GM21786 (cell line): ENCODE measurements at regions not wholly inside any gene's neighbourhood (a gene's known extent, or its start where the extent isn't known, plus 50 kb on each side); places are given as distances from the start of the nearest gene placed in this dataset.
"Not testable (repeated sequence)": the region's sequence is repeated elsewhere in the genome, so short reads cannot be mapped to it uniquely, and the experiment has no call there.

Source experiments
- ATAC-seq: cut with Tn5 transposase; IDR thresholded peaks from one replicate; pipeline ENCODE4 v1.9.1; 2021; ENCODE audit not compliant: unreplicated experiment

DNA sequence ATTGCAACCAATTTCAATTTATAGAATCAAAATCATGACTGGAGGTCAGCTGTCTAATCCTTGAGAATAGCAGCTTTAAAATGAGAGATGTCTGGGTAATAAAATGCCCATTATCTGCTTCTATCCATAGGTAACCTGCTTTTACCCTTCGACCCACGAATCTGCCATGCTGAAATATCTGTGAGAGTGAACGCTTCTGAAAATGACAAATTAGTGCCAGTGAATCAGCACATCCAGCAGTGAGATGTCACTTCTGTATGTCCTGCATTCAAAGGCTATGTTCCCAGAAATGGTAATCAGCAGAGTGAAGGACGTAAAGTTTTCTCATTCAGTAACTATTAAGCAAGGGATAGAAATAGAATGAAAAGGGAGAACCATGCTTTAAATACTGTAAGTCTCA, 532.4 kb upstream of the ITGA1 start:
- no peak for ATAC-seq

DNA sequence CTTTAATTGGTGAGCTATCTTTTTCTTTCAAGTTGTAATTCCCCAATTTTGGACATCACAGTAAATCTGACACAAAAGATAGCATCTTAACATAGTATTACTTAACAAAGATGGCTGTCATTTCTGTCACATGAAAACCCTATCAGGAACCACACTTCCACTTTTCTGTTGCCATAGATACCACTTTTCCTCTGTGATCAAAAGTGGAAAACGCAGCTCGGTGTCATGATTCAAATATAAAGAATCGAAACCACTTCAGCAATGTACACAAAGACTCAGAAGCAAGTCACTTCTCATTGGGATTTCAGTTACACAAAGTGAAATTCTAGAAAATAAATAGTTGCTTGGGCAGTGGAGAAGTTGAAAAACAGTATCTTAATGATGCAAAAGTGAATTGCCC, 524.9 kb upstream of the ITGA1 start:
- no peak for ATAC-seq

DNA sequence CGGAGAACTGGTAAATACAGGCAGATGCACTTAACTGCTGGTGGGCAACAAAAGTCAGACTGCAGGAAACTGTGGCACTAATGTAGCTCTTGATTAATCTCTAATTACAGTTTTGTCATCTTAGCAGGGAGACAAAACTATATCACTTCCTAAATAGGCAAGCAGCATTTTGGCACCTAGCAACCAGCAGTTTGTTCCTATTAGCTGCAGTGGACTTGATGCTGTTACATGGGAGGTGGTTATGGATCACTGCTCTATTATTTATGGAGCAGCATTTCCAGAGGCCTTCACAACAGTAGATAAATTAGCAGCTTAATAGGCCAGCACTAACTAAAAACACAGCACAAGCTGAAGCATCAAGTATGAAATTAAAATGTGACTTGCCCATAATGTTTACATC, 518.3 kb upstream of the ITGA1 start:
- ATAC-seq: no peak

DNA sequence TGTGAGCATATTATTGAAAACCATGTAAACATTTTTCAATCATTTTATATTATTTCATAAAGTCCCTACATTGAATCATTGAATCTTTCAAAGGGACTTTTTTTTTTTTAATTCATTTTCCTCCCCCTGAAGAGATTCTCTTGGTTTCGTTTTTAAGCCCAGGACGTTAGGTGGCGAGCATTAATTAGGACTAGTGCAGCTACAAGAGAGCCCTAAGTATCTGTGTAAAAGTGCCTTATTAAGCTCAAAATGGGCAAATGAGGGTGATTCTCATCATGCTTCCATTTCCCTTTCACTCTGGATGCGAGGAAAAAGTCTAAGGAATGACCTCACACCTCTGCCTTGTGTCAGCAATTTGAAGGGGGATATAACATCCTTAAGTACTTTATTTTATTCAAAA, 517.9 kb upstream of the ITGA1 start:
- no peak for ATAC-seq

DNA sequence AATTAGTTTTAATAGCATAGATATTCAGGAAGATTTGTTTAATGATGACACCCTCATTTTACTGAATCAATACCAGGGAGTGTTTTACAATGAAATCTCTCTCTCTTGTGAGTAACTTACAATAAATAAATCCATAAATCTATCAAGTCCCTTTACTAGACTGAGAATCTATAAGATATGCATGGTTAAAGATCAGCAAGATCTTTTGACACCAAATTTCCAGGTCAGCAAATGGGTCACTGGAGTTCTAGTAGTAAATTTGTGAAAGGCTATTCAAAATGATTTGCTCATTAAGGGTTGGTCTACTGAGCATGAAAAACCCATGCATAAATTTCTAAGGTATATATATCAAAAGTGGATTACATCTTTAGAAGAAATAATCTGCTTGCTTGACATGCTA, 512.1 kb upstream of the ITGA1 start:
- no peak for ATAC-seq

DNA sequence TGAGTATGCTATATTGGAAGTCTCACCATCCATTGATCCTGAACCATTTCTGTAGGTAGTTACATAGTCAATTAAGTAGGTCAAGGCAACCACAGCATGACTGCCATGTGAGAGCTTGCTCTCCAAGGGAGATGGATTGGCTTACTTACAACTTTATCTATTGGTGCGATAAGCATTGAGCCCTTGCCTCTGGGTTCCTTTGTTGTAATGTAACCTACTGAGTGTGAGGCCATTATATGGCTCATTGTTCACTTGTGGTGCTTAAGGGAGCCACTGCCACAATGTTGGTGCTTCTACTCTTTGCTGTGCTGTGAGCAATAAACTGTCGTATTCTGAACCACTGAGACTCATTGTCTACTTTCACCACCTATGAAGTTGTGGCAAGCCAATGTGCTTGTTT, 510.6 kb upstream of the ITGA1 start:
- ATAC-seq: no peak

DNA sequence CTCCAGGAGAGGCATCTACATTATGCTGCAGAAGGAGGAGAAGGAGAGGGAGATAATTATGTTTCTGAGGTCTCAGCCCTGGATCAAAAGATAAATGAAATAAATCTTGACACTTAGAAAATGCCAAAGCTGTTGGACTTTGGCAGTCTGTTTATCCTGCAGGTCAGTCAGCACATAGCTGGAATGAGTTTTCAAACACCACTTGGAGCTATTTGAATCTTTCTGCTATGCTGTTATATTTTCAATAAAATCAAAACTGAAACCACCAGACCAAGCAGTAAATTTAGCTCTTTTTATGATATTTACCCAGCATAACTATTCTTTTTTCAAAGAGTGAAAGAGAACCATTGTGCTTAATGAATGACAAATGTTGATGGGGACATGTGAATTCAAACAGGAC, 505.1 kb upstream of the ITGA1 start:
- no peak for ATAC-seq

DNA sequence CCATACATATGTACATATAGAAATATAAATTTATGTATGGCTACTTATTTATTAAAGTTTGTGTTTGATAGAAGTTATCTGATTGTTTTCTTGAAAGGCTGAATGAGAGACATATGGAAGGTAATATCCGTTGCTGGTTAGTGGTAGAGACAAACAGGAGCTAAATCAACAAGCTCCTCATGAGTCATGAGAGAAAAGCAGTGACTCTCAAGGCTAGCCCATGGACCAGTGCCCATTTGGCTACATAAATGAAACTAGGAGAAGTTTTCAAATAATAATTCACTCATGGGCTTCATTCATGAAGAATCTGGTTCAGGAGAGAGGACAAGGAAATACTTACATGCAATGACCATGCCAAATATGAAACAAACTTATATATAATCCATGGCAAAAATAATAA, 504.5 kb upstream of the ITGA1 start:
- ATAC-seq: no peak

DNA sequence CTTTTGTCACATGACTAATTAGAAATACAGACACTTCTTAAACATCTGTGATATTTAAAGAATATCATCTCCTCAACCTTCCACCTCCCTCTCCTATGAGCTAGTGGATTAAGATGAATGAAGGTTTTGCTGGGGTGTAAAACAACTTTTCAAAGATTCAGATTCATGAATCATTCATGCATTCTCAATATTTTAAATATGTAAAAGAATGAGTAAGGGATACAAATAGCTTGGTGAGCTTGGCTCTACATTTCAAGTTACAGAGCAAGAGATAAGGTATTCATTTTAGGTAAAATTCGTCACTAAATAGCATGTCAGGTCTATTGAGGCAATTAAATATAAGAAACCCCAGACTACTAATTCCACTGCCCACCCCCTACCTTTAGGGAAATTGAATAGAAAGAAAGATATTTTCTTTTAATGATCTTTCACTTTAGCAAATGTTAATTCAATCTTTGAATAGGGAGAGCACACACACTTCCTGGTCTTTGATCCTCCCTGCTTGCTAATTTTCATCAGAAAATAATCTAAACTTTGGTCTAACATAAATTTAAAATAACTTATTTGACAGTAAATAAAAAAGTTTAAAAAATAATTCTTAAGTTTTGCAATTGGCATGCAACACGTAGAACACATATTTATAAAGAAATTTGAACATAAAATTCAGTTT, 486.9 kb upstream of the ITGA1 start:
- ATAC-seq: no peak

DNA sequence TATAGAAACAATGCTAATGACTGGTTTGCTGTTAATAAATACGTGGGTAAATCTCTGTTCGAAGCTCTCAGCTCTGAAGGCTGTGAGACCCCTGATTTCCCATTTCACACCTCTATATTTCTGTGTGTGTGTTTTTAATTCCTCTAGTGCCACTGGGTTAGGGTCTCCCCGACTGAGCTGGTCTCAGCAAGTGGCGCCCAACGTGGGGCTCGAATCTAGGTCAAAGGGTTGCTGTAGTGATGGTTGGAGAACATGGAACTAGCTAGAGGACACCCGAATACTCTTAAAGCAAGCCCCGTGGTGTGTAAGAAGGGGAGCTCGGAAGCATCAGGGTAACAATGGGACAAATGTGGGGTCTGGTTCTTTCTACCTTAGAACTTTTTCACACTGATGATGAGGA, 482.9 kb upstream of the ITGA1 start:
- not testable (repeated sequence) for ATAC-seq

DNA sequence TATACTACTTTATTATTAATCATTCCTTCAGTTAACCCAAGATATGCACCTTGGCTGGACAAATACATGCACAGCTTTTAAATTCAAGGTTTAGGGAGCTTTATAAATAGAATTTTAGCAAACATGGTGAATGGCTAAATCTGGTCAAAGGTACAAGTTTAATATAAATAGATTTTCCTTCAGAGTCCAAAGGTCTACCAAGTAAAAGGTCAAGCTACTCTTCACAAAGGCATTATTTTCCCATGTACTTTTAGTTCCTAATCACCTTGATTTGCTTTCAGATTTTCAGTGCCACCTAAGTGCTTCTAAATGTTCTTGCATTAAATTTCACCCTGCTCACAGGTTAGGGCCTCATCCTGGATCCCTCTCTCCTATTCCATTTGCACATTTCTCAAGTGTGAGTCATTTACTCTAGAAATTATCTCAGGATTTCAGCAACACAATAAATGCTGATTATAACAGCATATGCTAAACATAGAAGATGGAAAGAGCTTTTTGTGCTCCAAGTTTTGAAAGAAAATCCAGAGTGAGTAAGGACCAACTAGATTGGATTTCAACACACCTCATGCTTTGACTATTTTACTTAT, 459.4 kb upstream of the ITGA1 start:
- ATAC-seq: no peak

DNA sequence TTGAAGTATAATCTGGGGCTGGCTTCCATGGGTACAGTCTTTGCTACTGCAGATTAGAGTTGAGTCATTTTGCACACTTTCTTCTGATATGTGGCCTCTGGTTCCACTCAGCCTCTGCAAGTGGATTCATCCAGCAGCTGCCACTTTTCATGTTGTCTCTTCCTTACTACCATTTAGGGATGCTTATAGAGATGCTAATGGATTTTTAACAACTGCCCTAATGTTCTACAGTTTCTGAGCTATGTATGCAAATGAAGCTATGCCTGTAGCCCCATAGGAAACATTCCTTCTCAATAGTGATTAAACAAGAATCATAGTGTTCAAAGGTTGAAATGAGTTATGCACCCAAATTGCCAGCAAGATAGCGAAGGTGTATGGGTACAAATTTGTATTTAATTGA, 456.0 kb upstream of the ITGA1 start:
- no peak for ATAC-seq

DNA sequence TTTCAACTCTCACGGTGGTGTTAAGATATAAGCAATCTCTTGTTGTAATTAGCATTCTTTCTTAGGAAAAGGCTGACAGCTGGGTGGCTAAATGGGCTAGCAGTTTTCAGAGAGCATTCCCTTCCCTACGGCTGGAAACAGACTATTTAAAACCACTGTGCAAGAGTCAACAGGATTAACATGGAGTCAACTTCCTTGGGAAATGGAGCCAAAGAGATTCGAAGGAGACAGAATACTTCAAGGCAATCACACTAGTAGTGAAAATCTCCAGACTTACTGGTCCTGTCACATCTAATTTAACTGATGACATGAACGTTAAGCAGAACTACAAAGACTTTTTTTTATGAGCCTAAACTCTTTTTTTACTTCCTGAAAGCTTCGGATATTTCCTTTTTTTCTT, 453.3 kb upstream of the ITGA1 start:
- no peak for ATAC-seq

DNA sequence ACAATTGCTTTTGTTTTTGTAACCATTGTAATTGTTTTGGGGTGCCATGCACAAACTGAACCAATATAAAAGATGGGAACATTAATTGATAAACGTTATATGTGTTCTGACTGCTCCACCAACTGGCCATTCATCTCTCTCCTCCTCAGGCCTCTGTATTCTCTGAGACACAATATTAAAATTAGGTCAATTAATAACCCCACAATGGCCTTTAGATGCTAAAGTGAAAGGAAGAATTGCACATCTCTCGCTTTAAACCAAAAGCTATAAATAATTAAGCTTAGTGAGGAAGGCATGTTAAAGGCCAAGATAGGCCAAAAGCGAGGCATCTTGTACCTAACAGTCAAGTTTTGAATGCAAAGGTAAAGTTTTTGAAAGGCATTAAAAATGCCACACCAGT, 448.4 kb upstream of the ITGA1 start:
- no peak for ATAC-seq

DNA sequence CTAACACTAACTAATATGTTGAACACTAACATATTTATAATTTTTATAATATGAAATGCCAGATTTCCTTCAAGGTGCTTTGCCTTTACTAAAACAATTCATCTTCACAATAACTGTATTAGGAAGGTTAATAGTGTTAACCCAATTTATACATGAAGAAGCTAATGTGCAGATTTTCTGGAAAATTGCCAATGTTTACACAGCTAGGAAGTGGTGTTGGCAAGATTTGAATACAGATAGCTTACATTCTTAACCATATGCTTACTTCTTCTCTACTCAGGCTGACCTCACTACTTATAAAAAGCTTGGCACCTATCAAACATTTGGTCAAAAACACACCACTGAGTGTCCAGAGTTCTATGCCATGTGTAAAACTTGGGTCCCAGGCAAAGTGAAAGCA, 445.4 kb upstream of the ITGA1 start:
- ATAC-seq: no peak

DNA sequence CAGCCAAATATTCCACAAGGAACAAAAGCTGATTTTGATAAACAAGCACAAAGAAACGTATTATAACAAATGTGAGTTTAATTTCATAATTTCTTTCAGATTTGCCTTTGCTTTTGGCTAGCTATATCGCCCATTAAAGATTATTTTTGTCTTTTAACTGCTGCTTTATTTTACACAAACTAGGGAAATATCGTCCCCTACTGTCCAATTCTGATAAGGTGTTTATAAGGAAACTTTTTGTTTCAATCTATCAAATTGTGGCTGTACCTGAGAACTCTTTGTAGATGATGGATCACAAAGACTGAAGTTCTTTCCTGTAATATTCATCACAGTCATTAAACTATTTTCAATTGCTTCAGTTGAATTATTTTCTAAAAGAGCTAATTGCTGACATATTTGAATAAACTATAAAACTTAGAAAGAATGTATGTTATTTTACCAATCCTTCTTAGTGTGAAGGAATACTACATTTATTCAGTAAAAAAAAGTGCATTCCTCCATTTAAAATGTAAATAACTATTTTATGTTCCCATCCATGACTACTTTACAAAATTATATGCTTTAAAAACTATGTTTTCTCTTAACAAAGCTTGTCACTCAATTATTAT, 431.3 kb upstream of the ITGA1 start:
- no peak for ATAC-seq

DNA sequence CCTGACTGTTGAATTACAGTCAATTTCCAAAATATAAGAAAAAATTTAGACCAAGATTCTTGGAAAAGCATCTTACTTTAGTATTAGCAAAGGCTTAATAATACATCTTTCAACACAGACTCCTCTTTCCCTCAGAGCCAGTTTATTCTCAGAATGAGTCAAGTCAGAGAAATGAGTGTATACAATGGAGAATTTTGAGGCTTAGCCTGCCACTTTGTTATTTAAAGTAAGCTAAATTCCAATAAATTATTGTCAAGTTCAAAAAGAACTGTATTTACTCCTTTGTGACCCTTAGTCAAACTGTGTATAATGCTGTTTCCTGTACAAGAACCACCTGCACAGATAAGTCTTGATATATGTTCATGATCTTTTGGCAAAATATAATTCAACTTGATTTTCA, 428.5 kb upstream of the ITGA1 start:
- no peak for ATAC-seq

DNA sequence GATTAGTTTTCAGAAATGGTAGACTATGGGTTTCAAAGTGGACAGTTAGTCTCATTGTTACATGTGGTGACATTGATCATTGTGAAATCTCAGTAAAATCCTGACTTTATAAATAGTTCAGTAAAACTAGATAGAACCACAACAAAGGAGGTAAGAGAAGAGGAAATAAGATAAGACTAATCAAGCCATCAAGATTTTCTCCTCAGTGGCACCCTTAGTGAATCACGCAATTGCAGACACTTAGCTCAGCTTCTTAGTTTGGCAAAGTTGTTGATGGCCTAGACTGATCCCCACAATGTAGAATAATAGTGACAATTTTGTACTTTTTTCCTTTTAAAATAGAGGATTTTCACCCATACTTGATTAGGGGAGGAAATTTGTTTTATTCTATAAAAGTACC, 426.7 kb upstream of the ITGA1 start:
- no peak for ATAC-seq

DNA sequence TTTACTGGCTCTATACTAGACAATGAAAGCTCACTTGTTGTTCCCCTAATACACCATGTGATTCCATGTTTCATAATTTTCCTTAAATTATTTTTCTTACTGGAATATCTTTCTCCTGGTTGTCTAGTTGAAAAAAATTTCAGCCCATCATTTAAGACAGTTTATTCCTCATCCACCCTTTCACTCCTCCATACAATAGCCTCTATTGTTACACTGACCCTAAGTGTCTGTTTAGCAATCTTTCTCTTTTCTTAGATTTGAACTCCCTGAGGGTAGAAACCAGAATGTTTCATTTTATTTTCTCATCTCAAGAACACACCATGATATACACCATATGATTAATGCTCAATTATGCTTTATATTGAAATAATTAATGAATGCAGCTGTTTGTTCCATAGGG, 413.4 kb upstream of the ITGA1 start:
- ATAC-seq: no peak

DNA sequence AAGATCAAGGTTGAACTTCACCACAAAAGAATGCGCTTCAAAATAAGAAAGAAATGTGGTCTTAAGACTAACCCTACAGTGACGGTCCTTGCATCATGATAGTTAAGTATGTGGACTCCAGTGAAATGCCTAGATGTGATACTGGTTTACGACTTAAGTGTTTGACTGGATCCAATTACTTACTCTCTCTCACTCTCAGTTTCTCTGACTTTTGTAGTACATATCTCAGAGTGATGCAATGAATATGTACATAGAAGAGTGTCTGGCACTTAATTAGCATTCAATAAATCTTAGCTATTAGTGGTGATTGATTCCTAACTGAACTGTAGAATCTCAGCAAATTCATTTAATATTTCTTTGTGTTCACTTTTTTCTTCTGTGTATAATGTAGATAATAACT, 411.7 kb upstream of the ITGA1 start:
- ATAC-seq: no peak

DNA sequence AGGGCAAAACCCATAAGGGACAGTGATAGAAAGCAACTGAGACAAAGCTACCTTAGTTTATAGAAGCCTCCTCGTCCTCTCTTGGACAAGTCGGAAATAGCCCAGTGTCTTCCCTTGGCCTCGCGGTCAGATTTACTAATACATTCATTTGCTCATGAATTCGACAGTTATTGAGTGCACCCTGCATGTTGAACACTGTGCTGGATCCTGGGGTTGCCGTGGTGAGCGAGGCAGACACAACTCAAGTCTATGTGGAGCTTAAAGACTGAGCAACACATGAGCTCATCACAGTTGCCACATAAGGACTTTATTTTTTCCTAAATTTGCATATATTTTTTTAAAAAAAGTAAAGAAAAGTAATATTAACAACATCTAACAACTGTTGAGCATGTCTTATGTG, 411.1 kb upstream of the ITGA1 start:
- no peak for ATAC-seq

DNA sequence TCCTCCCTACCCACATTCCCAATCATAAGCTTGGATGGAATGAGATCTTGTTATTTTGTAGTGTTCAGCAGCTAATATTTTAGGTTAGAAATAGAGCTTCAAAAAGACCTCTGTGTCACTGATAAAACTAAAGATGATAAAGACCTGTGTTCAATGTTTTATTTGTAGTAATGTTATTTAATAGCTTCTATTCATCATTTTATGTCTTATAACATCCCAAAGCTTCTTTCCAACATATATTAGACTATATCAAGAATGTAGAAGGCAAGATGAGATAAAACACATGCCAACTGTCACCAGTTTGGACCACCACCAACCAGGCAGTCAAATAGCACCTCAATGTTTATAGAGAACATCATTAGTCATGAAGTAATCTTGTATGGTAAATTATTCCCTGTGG, 409.5 kb upstream of the ITGA1 start:
- no peak for ATAC-seq

DNA sequence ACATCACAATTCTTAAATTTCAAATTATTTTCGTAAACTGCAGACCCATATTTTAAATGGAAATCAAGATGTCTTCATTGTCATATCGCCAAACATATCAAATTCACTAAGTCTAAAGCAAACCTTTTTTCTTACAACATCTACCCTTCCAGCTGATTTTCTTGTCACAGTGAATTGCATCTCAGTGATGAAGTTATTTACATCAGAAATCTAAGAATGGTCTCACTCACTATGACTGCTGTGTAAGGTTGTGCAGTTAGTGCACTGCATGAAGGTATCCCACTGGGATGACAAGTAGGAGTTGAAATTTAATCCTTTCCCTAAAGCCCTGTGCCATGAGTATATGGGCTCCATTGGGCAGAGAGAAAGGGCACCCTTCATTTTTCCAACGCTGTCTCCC, 399.4 kb upstream of the ITGA1 start:
- ATAC-seq: no peak
